ENCODE measurements at regions not wholly inside any gene's neighbourhood (a gene's known extent, or its start where the extent isn't known, plus 50 kb on each side); places are given as distances from the start of the nearest gene placed in this dataset.

- H3K4me3 Mint-ChIP-seq: no peak overlapping the region
- CTCF ChIA-PET: no interaction called here
- H3K27me3 Mint-ChIP-seq (ENCODE audit: low read depth): peaks cover 17% of the 10 kb centered on the region
- ATAC-seq (no peak), DNase-seq (ENCODE audit: low spot score) (no peak)
- peaks cover 12% of the 10 kb centered on the region for H3K4me1 Mint-ChIP-seq
- peaks cover 5% of the 10 kb centered on the region for H3K36me3 Mint-ChIP-seq
- H3K9me3 Mint-ChIP-seq: peaks cover 21% of the 10 kb centered on the region
- TF ChIP-seq ATF6 (CRISPR knock-in tag; IDR thresholded peaks at IDR 0.05): no peak
- TF ChIP-seq, protein P1, sequence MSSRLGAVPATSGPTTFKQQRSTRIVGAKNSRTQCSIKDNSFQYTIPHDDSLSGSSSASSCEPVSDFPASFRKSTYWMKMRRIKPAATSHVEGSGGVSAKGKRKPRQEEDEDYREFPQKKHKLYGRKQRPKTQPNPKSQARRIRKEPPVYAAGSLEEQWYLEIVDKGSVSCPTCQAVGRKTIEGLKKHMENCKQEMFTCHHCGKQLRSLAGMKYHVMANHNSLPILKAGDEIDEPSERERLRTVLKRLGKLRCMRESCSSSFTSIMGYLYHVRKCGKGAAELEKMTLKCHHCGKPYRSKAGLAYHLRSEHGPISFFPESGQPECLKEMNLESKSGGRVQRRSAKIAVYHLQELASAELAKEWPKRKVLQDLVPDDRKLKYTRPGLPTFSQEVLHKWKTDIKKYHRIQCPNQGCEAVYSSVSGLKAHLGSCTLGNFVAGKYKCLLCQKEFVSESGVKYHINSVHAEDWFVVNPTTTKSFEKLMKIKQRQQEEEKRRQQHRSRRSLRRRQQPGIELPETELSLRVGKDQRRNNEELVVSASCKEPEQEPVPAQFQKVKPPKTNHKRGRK (CRISPR knock-in tag; IDR thresholded peaks at IDR 0.05; ENCODE audit: borderline replicate concordance): no peak
- TF ChIP-seq ZNF317 (CRISPR knock-in tag; IDR thresholded peaks at IDR 0.05; ENCODE audit: borderline replicate concordance, low read depth): no peak
- TF ChIP-seq, protein P2, sequence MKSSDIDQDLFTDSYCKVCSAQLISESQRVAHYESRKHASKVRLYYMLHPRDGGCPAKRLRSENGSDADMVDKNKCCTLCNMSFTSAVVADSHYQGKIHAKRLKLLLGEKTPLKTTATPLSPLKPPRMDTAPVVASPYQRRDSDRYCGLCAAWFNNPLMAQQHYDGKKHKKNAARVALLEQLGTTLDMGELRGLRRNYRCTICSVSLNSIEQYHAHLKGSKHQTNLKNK (CRISPR knock-in tag; IDR thresholded peaks at IDR 0.05): no peak
- TF ChIP-seq, protein P3, sequence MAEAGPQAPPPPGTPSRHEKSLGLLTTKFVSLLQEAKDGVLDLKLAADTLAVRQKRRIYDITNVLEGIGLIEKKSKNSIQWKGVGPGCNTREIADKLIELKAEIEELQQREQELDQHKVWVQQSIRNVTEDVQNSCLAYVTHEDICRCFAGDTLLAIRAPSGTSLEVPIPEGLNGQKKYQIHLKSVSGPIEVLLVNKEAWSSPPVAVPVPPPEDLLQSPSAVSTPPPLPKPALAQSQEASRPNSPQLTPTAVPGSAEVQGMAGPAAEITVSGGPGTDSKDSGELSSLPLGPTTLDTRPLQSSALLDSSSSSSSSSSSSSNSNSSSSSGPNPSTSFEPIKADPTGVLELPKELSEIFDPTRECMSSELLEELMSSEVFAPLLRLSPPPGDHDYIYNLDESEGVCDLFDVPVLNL (CRISPR knock-in tag; IDR thresholded peaks at IDR 0.05; ENCODE audit: borderline replicate concordance, low read depth): no peak
- POLR2A ChIA-PET: no interaction called here
- H3K27ac Mint-ChIP-seq: no peak overlapping the region
These were observed 99.0 kb upstream of the SSTR1 start for GRCh38 chr14:38108681-38109080.

- no peak overlapping the region for H3K4me3 Mint-ChIP-seq
- H3K27ac Mint-ChIP-seq: no peak overlapping the region
- ChIA-PET POLR2A (no interaction called here), CTCF (no interaction called here)
- H3K27me3 Mint-ChIP-seq (ENCODE audit: low read depth): peaks cover 12% of the 10 kb centered on the region
- peaks cover 26% of the 10 kb centered on the region for H3K4me1 Mint-ChIP-seq
- H3K9me3 Mint-ChIP-seq: peaks cover 9% of the 10 kb centered on the region
- no peak for TF ChIP-seq ZBTB43 (CRISPR knock-in tag; IDR thresholded peaks at IDR 0.05)
- TF ChIP-seq ZNF263 (CRISPR knock-in tag; IDR thresholded peaks at IDR 0.05; ENCODE audit: low read depth): no peak
- TF ChIP-seq NFYB (CRISPR knock-in tag; conservative IDR thresholded peaks at IDR 0.05; ENCODE audit: low read depth): no peak
- H3K36me3 Mint-ChIP-seq: no peaks in the 10 kb centered on the region
- no peak for DNase-seq (ENCODE audit: low spot score)
- ATAC-seq: no peak
These were observed 97.4 kb upstream of the SSTR1 start for GRCh38 chr14:38110258-38110657.

- DNase-seq (ENCODE audit: low spot score) (no peak), ATAC-seq (no peak)
- CTCF ChIA-PET: no interaction called here
- no peak overlapping the region for H3K27ac Mint-ChIP-seq
- POLR2A ChIA-PET: no interaction called here
- H3K36me3 Mint-ChIP-seq: no peaks in the 10 kb centered on the region
- H3K4me1 Mint-ChIP-seq: peaks cover 26% of the 10 kb centered on the region
- H3K27me3 Mint-ChIP-seq (ENCODE audit: low read depth): peaks cover 12% of the 10 kb centered on the region
- TF ChIP-seq ATF1 (CRISPR knock-in tag; IDR thresholded peaks at IDR 0.05) (no peak), SMAD4 (CRISPR knock-in tag; IDR thresholded peaks at IDR 0.05) (no peak), NFYB (CRISPR knock-in tag; conservative IDR thresholded peaks at IDR 0.05; ENCODE audit: low read depth) (no peak), ZBTB21 (CRISPR knock-in tag; IDR thresholded peaks at IDR 0.05; ENCODE audit: borderline replicate concordance) (no peak)
- H3K9me3 Mint-ChIP-seq: peaks cover 9% of the 10 kb centered on the region
- H3K4me3 Mint-ChIP-seq: no peak overlapping the region
These were observed 96.7 kb upstream of the SSTR1 start for GRCh38 chr14:38111046-38111445.

GRCh38 chr14:38113546-38113945 is 94.2 kb upstream of the SSTR1 start:
- DNase-seq (ENCODE audit: low spot score) (no peak), ATAC-seq (peak; percentile 86)
- ChIA-PET CTCF (no interaction called here), POLR2A (no interaction called here)
- Mint-ChIP-seq H3K27ac (no peak overlapping the region), H3K4me3 (no peak overlapping the region), H3K27me3 (ENCODE audit: low read depth) (peaks cover 16% of the 10 kb centered on the region), H3K9me3 (peaks cover 10% of the 10 kb centered on the region), H3K36me3 (peaks cover 5% of the 10 kb centered on the region; the same call in 1 of the 2 replicates), H3K4me1 (peaks cover 26% of the 10 kb centered on the region)
- TF ChIP-seq, protein P4, sequence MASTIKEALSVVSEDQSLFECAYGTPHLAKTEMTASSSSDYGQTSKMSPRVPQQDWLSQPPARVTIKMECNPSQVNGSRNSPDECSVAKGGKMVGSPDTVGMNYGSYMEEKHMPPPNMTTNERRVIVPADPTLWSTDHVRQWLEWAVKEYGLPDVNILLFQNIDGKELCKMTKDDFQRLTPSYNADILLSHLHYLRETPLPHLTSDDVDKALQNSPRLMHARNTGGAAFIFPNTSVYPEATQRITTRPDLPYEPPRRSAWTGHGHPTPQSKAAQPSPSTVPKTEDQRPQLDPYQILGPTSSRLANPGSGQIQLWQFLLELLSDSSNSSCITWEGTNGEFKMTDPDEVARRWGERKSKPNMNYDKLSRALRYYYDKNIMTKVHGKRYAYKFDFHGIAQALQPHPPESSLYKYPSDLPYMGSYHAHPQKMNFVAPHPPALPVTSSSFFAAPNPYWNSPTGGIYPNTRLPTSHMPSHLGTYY (CRISPR knock-in tag; IDR thresholded peaks at IDR 0.05): no peak
- no peak for TF ChIP-seq E2F5 (CRISPR knock-in tag; IDR thresholded peaks at IDR 0.05)
- TF ChIP-seq ELF4 (CRISPR knock-in tag; IDR thresholded peaks at IDR 0.05; ENCODE audit: low read depth): no peak
- no peak for TF ChIP-seq NR1H2 (CRISPR knock-in tag; IDR thresholded peaks at IDR 0.05)
- no peak for TF ChIP-seq ZNF423 (CRISPR knock-in tag; IDR thresholded peaks at IDR 0.05)
- no peak for TF ChIP-seq ZNF671 (CRISPR knock-in tag; IDR thresholded peaks at IDR 0.05)
- TF ChIP-seq ZBTB21 (CRISPR knock-in tag; IDR thresholded peaks at IDR 0.05; ENCODE audit: borderline replicate concordance): no peak
- TF ChIP-seq AR (CRISPR knock-in tag; IDR thresholded peaks at IDR 0.05): no peak

Measured in WTC11 (cell line).